ENCODE measurements at regions not wholly inside any gene's neighbourhood (a gene's known extent, or its start where the extent isn't known, plus 50 kb on each side); places are given as distances from the start of the nearest gene placed in this dataset.

- DNase-seq = no peak
Observed at GRCh38 chr13:33472446-33472845, 186.9 kb upstream of the STARD13 start.

- no peak for DNase-seq
Observed at GRCh38 chr13:33479105-33479504, 193.6 kb upstream of the STARD13 start.

DNA sequence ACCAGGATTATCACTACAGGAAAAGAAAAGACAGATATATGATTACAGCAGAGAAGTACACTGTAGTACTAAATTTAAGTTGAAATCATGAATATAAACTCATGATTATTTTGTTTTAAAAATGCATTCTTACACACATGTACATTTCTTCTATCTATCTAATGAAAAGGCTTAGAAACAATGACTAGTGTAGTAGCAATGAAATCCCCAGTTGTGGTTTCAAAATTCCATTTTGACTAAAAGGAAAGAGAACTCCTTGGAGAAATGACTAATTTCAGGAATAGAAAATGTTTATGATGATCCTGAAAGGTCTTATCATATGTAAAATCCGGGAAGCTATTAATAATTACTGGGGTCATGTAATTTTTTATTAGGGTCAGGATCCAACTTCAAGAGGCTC lies 195.0 kb upstream of the STARD13 start:
- DNase-seq = no peak

DNA sequence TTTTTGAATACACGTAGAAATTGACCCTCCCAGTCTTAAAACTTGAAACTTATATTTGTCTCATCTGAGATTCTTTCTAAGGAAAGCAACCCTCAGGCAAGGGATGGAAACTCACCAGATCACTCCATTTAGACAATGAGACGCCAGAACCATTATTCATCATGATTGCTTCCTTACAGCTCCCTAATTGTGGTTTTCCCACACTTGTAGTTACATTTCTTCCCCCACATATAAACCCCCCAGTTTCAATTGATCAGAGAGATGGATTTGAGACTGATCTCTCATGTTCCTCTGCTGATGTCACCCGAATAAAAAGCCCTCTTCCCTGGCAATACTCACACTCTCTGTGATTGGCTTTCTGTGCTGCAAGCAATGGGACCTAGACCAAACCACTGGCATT lies 197.9 kb upstream of the STARD13 start:
- DNase-seq = no peak

DNA sequence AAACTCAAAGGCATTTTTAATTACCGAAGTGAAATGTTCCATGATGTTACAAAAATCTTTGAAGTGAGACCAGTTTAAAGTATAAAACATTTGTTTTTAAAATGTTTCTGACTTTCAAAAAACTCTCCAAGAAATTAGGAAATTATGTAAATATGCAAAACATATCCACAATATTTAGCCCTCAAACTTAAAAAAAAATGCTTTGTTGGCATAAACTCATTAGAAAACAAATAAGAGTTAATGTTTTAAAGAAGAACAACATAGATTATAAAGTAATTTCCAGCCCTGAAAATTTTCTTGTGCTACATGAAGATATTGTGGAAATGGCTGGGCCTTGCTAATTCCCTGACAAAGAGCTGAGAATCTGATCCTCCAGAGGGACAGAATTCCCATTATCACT lies 199.7 kb upstream of the STARD13 start:
- no peak for DNase-seq

DNA sequence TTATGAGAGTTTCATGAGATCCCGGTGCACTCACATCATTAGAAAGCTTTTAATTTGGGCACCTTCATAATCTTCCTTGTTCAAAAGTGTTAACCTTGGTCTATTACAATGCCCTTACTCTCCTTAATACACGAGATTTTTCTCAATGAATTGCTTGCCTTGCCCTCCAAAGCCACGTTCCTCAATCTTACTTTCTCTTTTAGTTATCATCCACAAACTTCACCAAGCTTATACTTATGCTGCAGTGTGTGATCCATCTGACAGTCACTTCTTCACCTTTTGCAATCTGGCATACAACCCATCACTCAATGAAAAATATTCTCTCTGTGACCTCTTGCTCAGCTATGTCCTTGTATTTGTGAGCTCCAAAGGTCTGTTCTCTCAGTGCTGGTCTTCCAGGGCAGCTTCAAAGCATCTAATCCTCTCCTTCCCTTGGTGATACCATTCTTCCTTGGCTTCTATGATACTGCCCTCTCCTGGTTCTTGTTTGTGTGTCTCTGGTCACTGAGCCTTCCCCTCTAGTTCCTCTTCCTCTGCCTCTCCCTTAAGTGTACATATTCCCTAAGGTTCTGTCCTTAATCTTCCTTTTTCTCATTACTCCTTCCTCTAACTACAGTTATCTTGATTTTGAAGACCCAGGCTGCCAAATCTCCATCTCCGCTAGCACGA lies 202.2 kb upstream of the STARD13 start:
- DNase-seq = no peak

DNA sequence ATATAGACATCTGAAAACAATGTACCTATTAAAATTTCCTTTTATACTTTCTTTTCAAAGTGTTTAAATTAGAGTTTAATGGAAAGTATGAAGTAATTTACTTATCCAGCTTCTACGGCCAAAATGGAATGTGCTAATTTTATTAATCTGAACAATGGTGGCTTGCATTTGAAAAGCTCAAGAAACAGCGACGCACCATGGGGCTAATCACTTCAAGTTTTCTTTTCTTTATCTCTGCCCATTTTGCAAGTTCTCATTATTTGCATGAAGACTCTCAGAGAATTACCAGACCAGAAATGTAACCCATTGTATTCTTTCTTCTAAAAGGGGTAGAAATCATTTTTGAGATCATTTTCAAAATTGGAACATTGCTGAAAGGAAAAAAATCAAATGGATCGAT lies 204.0 kb upstream of the STARD13 start:
- DNase-seq = no peak

- DNase-seq = no peak
Observed at GRCh38 chr13:33490461-33491327, 205.1 kb upstream of the STARD13 start.

DNA sequence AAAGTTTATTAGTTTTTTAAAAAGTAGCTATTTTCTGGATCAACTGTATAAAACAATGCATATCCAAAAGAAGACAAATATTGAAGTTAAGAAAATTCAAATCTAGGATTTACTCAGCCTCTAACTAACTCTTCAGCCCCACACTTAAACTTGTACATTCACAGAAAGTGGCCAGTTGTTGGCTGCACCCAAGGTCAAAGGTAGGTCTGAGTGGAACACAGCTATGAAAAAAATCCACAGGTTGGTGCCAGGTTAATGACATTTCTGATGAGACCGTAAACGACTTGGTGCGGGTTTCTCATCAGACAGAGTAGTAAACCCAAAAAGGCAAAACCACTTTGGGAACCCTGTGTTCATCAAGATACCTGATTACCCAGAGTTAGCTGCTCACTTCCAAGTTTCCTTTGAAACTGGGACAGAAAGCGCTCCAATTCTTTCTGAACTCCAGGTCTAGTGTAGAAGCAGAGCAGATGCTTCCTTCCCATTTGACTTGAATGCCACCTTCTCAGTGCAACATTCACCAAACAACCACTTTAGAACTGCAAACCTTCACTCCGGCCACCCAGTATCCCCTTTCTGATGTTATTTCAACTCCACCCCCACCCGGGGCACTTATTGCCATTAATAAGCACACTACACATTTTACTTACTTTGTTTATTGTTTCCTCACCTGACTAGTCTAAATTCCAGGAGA lies 208.3 kb upstream of the STARD13 start:
- DNase-seq = no peak

DNA sequence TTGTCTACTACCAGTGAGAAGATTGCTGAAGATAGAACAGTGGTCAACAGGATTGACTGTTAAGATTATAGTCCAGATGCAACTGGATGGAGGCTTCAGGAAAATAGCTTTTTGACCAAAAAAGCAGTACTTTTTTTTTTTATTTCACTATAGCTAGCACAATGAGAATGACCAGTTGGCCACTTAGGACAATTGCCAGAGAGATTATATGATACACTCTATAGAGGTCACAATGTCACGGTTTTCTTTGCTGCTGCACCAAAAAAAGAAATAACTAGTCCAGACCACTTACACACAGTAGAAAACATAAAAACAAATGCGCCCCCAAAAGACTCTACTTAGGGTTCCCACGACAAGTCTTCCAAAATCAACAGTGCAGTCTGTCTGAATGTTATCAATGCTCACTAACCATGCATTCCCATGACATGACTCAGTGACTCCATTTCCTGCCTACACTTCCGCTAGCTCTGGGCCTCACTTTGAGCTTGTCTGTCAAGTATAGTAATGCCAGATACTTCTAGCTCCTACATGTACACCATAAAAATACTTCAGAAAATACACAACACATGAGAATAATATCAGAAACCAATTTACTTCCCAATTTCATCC lies 209.1 kb upstream of the STARD13 start:
- DNase-seq = no peak

DNA sequence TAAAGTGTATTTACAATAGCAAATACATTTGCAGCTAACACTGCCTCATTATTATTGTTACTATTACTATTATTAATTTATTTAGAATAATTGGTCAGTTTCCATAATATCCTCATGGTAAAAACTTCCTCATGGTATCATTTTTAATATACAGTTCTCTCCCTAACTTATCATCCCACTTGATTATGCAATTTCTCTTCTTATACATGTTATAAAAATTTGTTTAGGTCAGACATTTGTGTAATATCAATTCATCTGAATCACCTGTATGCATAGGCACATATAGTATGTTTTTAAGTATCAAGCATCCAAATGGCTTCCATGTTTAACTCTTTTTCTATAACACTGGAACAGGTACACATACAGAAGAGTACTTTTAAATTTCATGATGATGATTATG lies 210.8 kb upstream of the STARD13 start:
- no peak for DNase-seq

DNA sequence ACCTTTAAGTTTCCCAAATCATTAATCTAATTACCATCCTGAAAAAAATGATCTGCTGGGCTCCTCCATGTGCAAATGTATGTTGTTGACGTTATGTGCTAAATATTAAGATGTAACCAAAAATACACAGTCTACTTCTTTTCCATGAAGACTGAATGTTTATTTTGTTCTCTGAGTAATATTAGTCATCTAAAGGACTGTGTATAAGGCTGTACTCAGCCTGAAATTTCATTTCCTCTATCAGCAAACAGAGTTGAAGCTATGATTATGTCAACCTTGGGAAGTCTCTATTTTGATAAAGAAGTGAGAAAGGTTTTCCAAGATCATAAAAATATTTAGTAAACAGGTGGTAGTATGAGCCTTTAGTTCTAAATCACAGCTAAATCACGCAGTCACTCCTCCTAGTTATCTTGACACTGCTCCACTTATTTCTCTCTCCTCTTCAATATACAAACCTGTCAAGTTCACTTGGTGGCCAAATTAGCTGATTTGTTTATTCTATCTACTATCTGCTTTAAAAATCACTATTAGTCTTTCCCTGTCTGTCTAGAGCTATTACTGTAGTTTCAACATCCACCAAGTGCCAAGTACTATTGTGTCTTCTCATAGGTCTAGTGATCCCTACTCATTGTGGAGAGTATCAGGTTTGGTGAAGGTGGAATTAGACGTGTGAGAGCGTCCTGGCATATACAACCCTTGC lies 211.7 kb upstream of the STARD13 start:
- no peak for DNase-seq

DNA sequence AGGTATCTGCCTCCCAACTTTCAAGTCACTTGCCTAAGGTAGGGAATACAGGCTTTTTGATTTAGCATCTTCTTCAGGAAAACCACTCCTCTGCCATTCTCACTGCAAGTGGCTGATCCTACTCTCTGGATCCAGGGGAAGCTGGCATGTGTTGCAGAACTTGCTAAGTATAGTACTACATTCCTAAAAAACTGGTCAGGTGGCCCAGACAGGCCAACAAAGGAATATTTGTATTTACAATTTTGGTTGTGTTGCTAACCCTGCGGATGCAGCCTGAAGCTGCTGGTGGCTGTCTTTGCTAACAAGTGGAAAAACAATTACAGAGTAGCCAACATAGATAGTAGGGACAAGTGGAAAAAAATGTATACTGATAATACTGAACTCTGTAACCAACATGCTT lies 222.5 kb upstream of the STARD13 start:
- no peak for DNase-seq

GRCh38 chr13:33509642-33510229 lies 224.2 kb upstream of the STARD13 start:
- no peak for DNase-seq

DNA sequence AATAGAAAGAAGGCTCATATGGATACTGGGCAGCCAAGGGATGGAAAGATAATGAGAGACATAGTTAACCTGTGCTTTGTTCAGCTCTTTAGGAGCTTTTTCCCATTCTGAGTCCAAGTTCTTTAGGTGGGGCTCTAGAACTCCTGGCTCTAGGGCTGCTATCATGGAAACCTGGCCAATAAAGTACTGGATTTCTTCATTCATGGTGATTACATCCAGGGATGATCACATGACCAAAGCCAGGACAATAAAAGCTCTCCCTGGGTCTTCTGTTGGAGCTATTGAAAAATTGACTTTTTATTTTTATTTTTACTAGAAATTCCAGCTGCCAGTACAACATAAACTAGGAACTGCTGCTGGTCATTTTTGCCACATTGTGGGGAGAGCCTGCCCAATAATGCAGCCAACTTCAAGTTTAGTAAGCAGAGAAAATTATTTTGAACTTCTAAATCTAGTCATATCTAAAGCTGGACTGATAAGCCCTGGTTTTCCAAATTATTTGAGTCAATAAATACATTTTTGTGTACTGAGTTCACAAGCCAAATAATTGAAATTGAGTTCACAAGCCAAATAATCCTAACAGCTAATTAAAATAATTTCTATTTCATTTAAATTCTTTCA lies 224.9 kb upstream of the STARD13 start:
- DNase-seq = no peak

DNA sequence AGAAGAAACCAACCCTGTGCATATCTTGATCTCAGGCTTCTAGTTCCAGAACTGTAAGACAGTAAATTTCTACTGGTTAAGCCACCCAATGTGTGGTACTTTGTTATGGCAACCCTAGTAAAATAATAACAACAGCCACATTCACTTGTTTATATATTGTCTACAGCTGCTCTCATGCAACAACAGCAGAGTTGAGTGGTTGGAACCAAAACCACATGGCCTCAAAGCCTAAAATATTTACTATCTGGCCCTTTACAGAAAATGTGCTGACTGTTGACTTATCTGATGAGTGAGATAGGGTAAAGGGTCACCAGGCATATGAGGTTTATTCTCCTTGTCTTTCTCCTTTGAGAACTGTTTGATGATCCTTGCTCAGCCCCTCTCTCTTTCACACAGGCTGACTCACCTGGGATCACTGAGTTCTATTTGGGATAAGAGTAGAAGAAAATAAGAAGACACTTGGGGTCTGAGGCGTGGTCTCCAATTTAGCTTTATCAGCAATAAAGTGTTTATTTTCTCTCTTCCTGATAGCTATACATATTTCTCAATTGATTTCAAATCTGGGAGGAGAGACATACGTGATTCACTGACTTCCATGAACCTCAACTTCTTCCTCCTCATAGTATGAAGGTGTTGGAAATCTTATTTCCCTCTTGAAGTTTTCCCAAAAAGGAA lies 227.5 kb upstream of the STARD13 start:
- DNase-seq = no peak

- DNase-seq = no peak
Observed at GRCh38 chr13:33514362-33514761, 228.8 kb upstream of the STARD13 start.

DNA sequence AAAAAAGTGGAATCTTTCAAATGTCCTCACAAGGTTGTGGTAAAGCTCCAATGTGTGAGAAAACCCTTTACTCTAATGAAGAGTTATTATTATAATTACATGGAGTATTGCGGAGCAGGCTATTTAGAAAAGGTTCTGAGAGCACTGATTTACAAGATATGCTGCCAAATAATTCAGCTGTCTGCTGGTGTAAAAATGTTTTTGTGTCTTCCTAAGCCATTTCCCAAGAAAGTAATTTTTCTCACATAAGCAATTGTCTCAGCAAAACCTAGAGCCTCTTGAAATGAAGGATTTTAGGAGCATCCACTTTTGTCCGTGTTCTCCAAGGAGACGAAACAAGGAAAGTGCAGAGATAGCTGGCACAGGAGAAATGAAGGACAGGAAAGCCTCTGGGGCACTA lies 229.6 kb upstream of the STARD13 start:
- DNase-seq = no peak

DNA sequence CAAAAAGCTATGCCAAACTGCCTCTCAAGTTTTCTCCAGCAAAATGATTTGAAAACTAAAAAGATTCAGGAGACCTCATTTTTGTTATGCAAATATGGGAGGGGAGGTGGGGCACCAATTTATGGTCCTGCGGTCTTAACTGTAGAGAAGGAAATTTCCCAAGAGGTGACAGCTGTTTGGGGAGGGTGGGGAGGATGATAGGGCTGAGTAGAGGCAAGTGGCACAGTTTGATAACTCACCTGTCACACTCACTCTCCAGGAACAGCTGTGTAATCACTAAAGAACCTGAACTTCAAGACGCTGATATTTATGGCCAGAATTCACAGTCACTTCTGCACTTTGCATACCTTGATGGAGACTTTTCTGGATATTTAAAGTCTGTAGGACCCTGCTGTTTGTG lies 232.9 kb upstream of the STARD13 start:
- DNase-seq = no peak

- DNase-seq = no peak
Observed at GRCh38 chr13:33519561-33520467, 234.3 kb upstream of the STARD13 start.
